ENCODE measurements at regions not wholly inside any gene's neighbourhood (a gene's known extent, or its start where the extent isn't known, plus 50 kb on each side); places are given as distances from the start of the nearest gene placed in this dataset.

GRCh38 chr2:236981701-236982485 is 103.8 kb upstream of the COPS8 start:
- H3K4me1 Mint-ChIP-seq, result no peaks in the 10 kb centered on the region
- no peak overlapping the region for H3K27ac Mint-ChIP-seq
- H3K9me3 Mint-ChIP-seq, result peaks cover 10% of the 10 kb centered on the region
- no peak overlapping the region for H3K4me3 Mint-ChIP-seq
- peaks cover under 1% of the 10 kb centered on the region for H3K27me3 Mint-ChIP-seq
- peaks cover 1% of the 10 kb centered on the region for H3K36me3 Mint-ChIP-seq

- Mint-ChIP-seq H3K27me3 (peaks cover 1% of the 10 kb centered on the region), H3K4me3 (no peak overlapping the region), H3K27ac (no peak overlapping the region), H3K9me3 (peaks cover 10% of the 10 kb centered on the region), H3K36me3 (peaks cover 1% of the 10 kb centered on the region), H3K4me1 (no peaks in the 10 kb centered on the region)
Measured at GRCh38 chr2:236982693-236983455, 102.8 kb upstream of the COPS8 start.

- Mint-ChIP-seq H3K27me3 (peaks cover 1% of the 10 kb centered on the region), H3K27ac (no peak overlapping the region), H3K36me3 (peaks cover 1% of the 10 kb centered on the region), H3K4me1 (no peaks in the 10 kb centered on the region), H3K4me3 (no peak overlapping the region), H3K9me3 (peaks cover 10% of the 10 kb centered on the region)
Measured at GRCh38 chr2:236984046-236984445, 101.6 kb upstream of the COPS8 start.

GRCh38 chr2:236985761-236986339 is 99.8 kb upstream of the COPS8 start:
- Mint-ChIP-seq H3K27me3 (peaks cover 1% of the 10 kb centered on the region), H3K4me1 (no peaks in the 10 kb centered on the region), H3K4me3 (no peak overlapping the region), H3K36me3 (peaks cover 1% of the 10 kb centered on the region), H3K9me3 (peaks cover 10% of the 10 kb centered on the region), H3K27ac (no peak overlapping the region)

GRCh38 chr2:236986524-236987330 is 99.0 kb upstream of the COPS8 start:
- no peaks in the 10 kb centered on the region for H3K4me1 Mint-ChIP-seq
- H3K27ac Mint-ChIP-seq, result no peak overlapping the region
- peaks cover 10% of the 10 kb centered on the region for H3K9me3 Mint-ChIP-seq
- H3K4me3 Mint-ChIP-seq, result no peak overlapping the region
- peaks cover 1% of the 10 kb centered on the region for H3K27me3 Mint-ChIP-seq
- peaks cover 1% of the 10 kb centered on the region for H3K36me3 Mint-ChIP-seq

GRCh38 chr2:236988216-236988615 is 97.5 kb upstream of the COPS8 start:
- Mint-ChIP-seq H3K36me3 (peaks cover 1% of the 10 kb centered on the region), H3K4me1 (no peaks in the 10 kb centered on the region), H3K27ac (no peak overlapping the region), H3K27me3 (peaks cover 3% of the 10 kb centered on the region), H3K9me3 (peaks cover 4% of the 10 kb centered on the region), H3K4me3 (no peak overlapping the region)

- peaks cover 1% of the 10 kb centered on the region for H3K36me3 Mint-ChIP-seq
- H3K9me3 Mint-ChIP-seq, result peaks cover 4% of the 10 kb centered on the region
- peaks cover 3% of the 10 kb centered on the region for H3K27me3 Mint-ChIP-seq
- H3K4me1 Mint-ChIP-seq, result no peaks in the 10 kb centered on the region
- no peak overlapping the region for H3K4me3 Mint-ChIP-seq
- no peak overlapping the region for H3K27ac Mint-ChIP-seq
Measured at GRCh38 chr2:236988690-236989624, 96.7 kb upstream of the COPS8 start.

- no peaks in the 10 kb centered on the region for H3K36me3 Mint-ChIP-seq
- peaks cover 4% of the 10 kb centered on the region for H3K9me3 Mint-ChIP-seq
- H3K4me1 Mint-ChIP-seq, result no peaks in the 10 kb centered on the region
- peaks cover 3% of the 10 kb centered on the region for H3K27me3 Mint-ChIP-seq
- no peak overlapping the region for H3K27ac Mint-ChIP-seq
- H3K4me3 Mint-ChIP-seq, result no peak overlapping the region
Measured at GRCh38 chr2:236990552-236990951, 95.1 kb upstream of the COPS8 start.

- Mint-ChIP-seq H3K27me3 (peaks cover 3% of the 10 kb centered on the region), H3K9me3 (no peaks in the 10 kb centered on the region), H3K27ac (no peak overlapping the region), H3K4me3 (no peak overlapping the region), H3K36me3 (no peaks in the 10 kb centered on the region), H3K4me1 (no peaks in the 10 kb centered on the region)
Measured at GRCh38 chr2:236991874-236992273, 93.8 kb upstream of the COPS8 start.

GRCh38 chr2:236993286-236993685 is 92.4 kb upstream of the COPS8 start:
- no peaks in the 10 kb centered on the region for H3K4me1 Mint-ChIP-seq
- no peaks in the 10 kb centered on the region for H3K9me3 Mint-ChIP-seq
- H3K36me3 Mint-ChIP-seq, result no peaks in the 10 kb centered on the region
- no peak overlapping the region for H3K27ac Mint-ChIP-seq
- H3K4me3 Mint-ChIP-seq, result no peak overlapping the region
- H3K27me3 Mint-ChIP-seq, result peaks cover 2% of the 10 kb centered on the region

GRCh38 chr2:236994361-236994760 is 91.3 kb upstream of the COPS8 start:
- H3K36me3 Mint-ChIP-seq, result no peaks in the 10 kb centered on the region
- peaks cover 2% of the 10 kb centered on the region for H3K27me3 Mint-ChIP-seq
- H3K27ac Mint-ChIP-seq, result no peak overlapping the region

GRCh38 chr2:236997069-236997715 is 88.5 kb upstream of the COPS8 start:
- H3K4me1 Mint-ChIP-seq, result no peaks in the 10 kb centered on the region
- no peak overlapping the region for H3K4me3 Mint-ChIP-seq
- peaks cover 2% of the 10 kb centered on the region for H3K27me3 Mint-ChIP-seq
- no peaks in the 10 kb centered on the region for H3K36me3 Mint-ChIP-seq
- H3K9me3 Mint-ChIP-seq, result no peaks in the 10 kb centered on the region
- H3K27ac Mint-ChIP-seq, result no peak overlapping the region

More at GRCh38 chr2:236994361-236994760, 91.3 kb upstream of the COPS8 start:
- Mint-ChIP-seq H3K9me3 (no peaks in the 10 kb centered on the region), H3K4me1 (no peaks in the 10 kb centered on the region), H3K4me3 (no peak overlapping the region)

- Mint-ChIP-seq H3K27me3 (no peaks in the 10 kb centered on the region), H3K27ac (no peak overlapping the region), H3K36me3 (no peaks in the 10 kb centered on the region), H3K9me3 (no peaks in the 10 kb centered on the region), H3K4me3 (no peak overlapping the region), H3K4me1 (no peaks in the 10 kb centered on the region)
Measured at GRCh38 chr2:236998236-236998635, 87.5 kb upstream of the COPS8 start.

GRCh38 chr2:236998758-236999157 is 86.9 kb upstream of the COPS8 start:
- no peaks in the 10 kb centered on the region for H3K4me1 Mint-ChIP-seq
- H3K27me3 Mint-ChIP-seq, result no peaks in the 10 kb centered on the region
- no peak overlapping the region for H3K27ac Mint-ChIP-seq
- no peaks in the 10 kb centered on the region for H3K36me3 Mint-ChIP-seq
- H3K4me3 Mint-ChIP-seq, result no peak overlapping the region
- H3K9me3 Mint-ChIP-seq, result no peaks in the 10 kb centered on the region
